Duodenal mucosa (tissue), 2 donors: ENCODE measurements at regions not wholly inside any gene's neighbourhood (a gene's known extent, or its start where the extent isn't known, plus 50 kb on each side); places are given as distances from the start of the nearest gene placed in this dataset.

ENCODE experiments used
- H3K27ac ChIP-seq: one replicate; pipeline ENCODE4 v1.7.0; 2013; ENCODE audit warnings: low read depth, low read length
- H3K27me3 ChIP-seq, 2 donors: one replicate each; pipeline ENCODE4 v1.7.0; 2013; ENCODE audit warnings: low read length in 2 of 2, control low read depth in 1 of 2; ENCODE audit not compliant: insufficient read depth in 2 of 2, control insufficient read depth in 1 of 2
- H3K36me3 ChIP-seq, 2 donors: one replicate each; pipeline ENCODE4 v1.7.0; 2013; ENCODE audit warnings: low read length in 2 of 2, control low read depth in 1 of 2; ENCODE audit not compliant: insufficient read depth in 2 of 2, control insufficient read depth in 1 of 2
- H3K4me1 ChIP-seq, 2 donors: one replicate each; pipeline ENCODE4 v1.7.0; 2013; ENCODE audit warnings: low read length in 2 of 2, control low read depth in 1 of 2; ENCODE audit not compliant: insufficient read depth in 2 of 2, control insufficient read depth in 1 of 2
- H3K4me3 ChIP-seq, 2 donors: one replicate each; pipeline ENCODE4 v1.7.0; 2013; ENCODE audit warnings: low read length in 2 of 2, low read depth in 1 of 2
- H3K9ac ChIP-seq, 2 donors: one replicate each; pipeline ENCODE4 v1.7.0; 2013; ENCODE audit warnings: low read length in 2 of 2, low read depth in 1 of 2
- H3K9me3 ChIP-seq, 2 donors: one replicate each; pipeline ENCODE4 v1.7.0; 2013; ENCODE audit warnings: low read length in 2 of 2, control low read depth in 1 of 2; ENCODE audit not compliant: control insufficient read depth in 1 of 2

- no peak overlapping the region for H3K4me3 ChIP-seq
Observed at GRCh38 chr5:81914696-81915095, 57.1 kb upstream of the ATG10 start.

GRCh38 chr5:81912933-81913332, 58.9 kb upstream of the ATG10 start:
- H3K27me3 ChIP-seq = no peaks in the 10 kb centered on the region
- H3K4me3 ChIP-seq = no peak overlapping the region
- H3K4me1 ChIP-seq = no peaks in the 10 kb centered on the region
- no peaks in the 10 kb centered on the region for H3K9me3 ChIP-seq
- no peak overlapping the region for H3K9ac ChIP-seq
- no peaks in the 10 kb centered on the region for H3K36me3 ChIP-seq
- H3K27ac ChIP-seq = no peak overlapping the region

More at GRCh38 chr5:81914696-81915095, 57.1 kb upstream of the ATG10 start:
- Histone ChIP-seq H3K36me3 (no peaks in the 10 kb centered on the region), H3K9me3 (no peaks in the 10 kb centered on the region), H3K27ac (no peak overlapping the region), H3K9ac (no peak overlapping the region), H3K27me3 (no peaks in the 10 kb centered on the region), H3K4me1 (no peaks in the 10 kb centered on the region)

- H3K27me3 ChIP-seq = no peaks in the 10 kb centered on the region
- no peaks in the 10 kb centered on the region for H3K4me1 ChIP-seq
- H3K4me3 ChIP-seq = no peak overlapping the region
- no peak overlapping the region for H3K9ac ChIP-seq
- H3K36me3 ChIP-seq = no peaks in the 10 kb centered on the region
- H3K9me3 ChIP-seq = no peaks in the 10 kb centered on the region
- H3K27ac ChIP-seq = no peak overlapping the region
Observed at GRCh38 chr5:81909677-81910076, 62.1 kb upstream of the ATG10 start.

- Histone ChIP-seq H3K9me3 (no peaks in the 10 kb centered on the region), H3K4me3 (no peak overlapping the region), H3K27me3 (no peaks in the 10 kb centered on the region), H3K27ac (no peak overlapping the region), H3K4me1 (no peaks in the 10 kb centered on the region), H3K36me3 (no peaks in the 10 kb centered on the region), H3K9ac (no peak overlapping the region)
Observed at GRCh38 chr5:81908771-81909170, 63.1 kb upstream of the ATG10 start.

- Histone ChIP-seq H3K4me3 (no peak overlapping the region), H3K27ac (no peak overlapping the region), H3K36me3 (no peaks in the 10 kb centered on the region), H3K27me3 (no peaks in the 10 kb centered on the region), H3K9ac (no peak overlapping the region), H3K4me1 (no peaks in the 10 kb centered on the region), H3K9me3 (no peaks in the 10 kb centered on the region)
Observed at GRCh38 chr5:81908044-81908443, 63.8 kb upstream of the ATG10 start.

- Histone ChIP-seq H3K4me3 (no peak overlapping the region), H3K36me3 (no peaks in the 10 kb centered on the region), H3K9me3 (no peaks in the 10 kb centered on the region), H3K27me3 (no peaks in the 10 kb centered on the region), H3K9ac (no peak overlapping the region), H3K4me1 (no peaks in the 10 kb centered on the region), H3K27ac (no peak overlapping the region)
Observed at GRCh38 chr5:81907012-81907635, 64.7 kb upstream of the ATG10 start.

GRCh38 chr5:81906086-81906485, 65.7 kb upstream of the ATG10 start:
- Histone ChIP-seq H3K36me3 (no peaks in the 10 kb centered on the region), H3K27ac (no peak overlapping the region), H3K4me3 (no peak overlapping the region), H3K27me3 (no peaks in the 10 kb centered on the region), H3K9ac (no peak overlapping the region), H3K4me1 (no peaks in the 10 kb centered on the region), H3K9me3 (no peaks in the 10 kb centered on the region)

- H3K9ac ChIP-seq = no peak overlapping the region
- H3K9me3 ChIP-seq = no peaks in the 10 kb centered on the region
- no peak overlapping the region for H3K4me3 ChIP-seq
- H3K36me3 ChIP-seq = no peaks in the 10 kb centered on the region
- no peak overlapping the region for H3K27ac ChIP-seq
- H3K27me3 ChIP-seq = no peaks in the 10 kb centered on the region
- H3K4me1 ChIP-seq = no peaks in the 10 kb centered on the region
Observed at GRCh38 chr5:81904861-81905260, 67.0 kb upstream of the ATG10 start.

- no peak overlapping the region for H3K27ac ChIP-seq
- H3K4me3 ChIP-seq = no peak overlapping the region
- H3K9me3 ChIP-seq = no peaks in the 10 kb centered on the region
Observed at GRCh38 chr5:81904166-81904565, 67.7 kb upstream of the ATG10 start.

GRCh38 chr5:81901586-81901985, 70.2 kb upstream of the ATG10 start:
- Histone ChIP-seq H3K27ac (no peak overlapping the region), H3K9ac (no peak overlapping the region), H3K36me3 (no peaks in the 10 kb centered on the region), H3K27me3 (no peaks in the 10 kb centered on the region), H3K9me3 (no peaks in the 10 kb centered on the region), H3K4me3 (no peak overlapping the region), H3K4me1 (no peaks in the 10 kb centered on the region)

More at GRCh38 chr5:81904166-81904565, 67.7 kb upstream of the ATG10 start:
- Histone ChIP-seq H3K4me1 (no peaks in the 10 kb centered on the region), H3K36me3 (no peaks in the 10 kb centered on the region), H3K9ac (no peak overlapping the region), H3K27me3 (no peaks in the 10 kb centered on the region)

- Histone ChIP-seq H3K4me3 (no peak overlapping the region), H3K4me1 (no peaks in the 10 kb centered on the region), H3K27ac (no peak overlapping the region), H3K9ac (no peak overlapping the region), H3K27me3 (no peaks in the 10 kb centered on the region), H3K9me3 (no peaks in the 10 kb centered on the region), H3K36me3 (no peaks in the 10 kb centered on the region)
Observed at GRCh38 chr5:81899123-81899522, 72.7 kb upstream of the ATG10 start.
